ENCODE measurements at regions not wholly inside any gene's neighbourhood (a gene's known extent, or its start where the extent isn't known, plus 50 kb on each side); places are given as distances from the start of the nearest gene placed in this dataset.

- TF ChIP-seq POLR2AphosphoS5 (IDR thresholded peaks at IDR 0.05) (no peak), POLR2A (IDR thresholded peaks at IDR 0.05) (no peak), CTCF (IDR thresholded peaks at IDR 0.05) (no peak)
Measured at GRCh38 chr3:59512066-59512465, 462.2 kb upstream of the CFAP20DC start.
